ENCODE measurements at regions not wholly inside any gene's neighbourhood (a gene's known extent, or its start where the extent isn't known, plus 50 kb on each side); places are given as distances from the start of the nearest gene placed in this dataset.

GRCh38 chr15:92291900-92292299 is 101.8 kb upstream of the ST8SIA2 start:
- no peak for DNase-seq (ENCODE audit: low spot score)
- in situ Hi-C loops (cut with HindIII; ENCODE audit: low sequenced_read_pairs), result no loop called here

- no peak for DNase-seq (ENCODE audit: low spot score)
- in situ Hi-C loops (cut with HindIII; ENCODE audit: low sequenced_read_pairs), result no loop called here
These were observed 98.9 kb upstream of the ST8SIA2 start for GRCh38 chr15:92294759-92295158.

GRCh38 chr15:92304223-92304975 is 89.3 kb upstream of the ST8SIA2 start:
- in situ Hi-C loops (cut with HindIII; ENCODE audit: low sequenced_read_pairs), result no loop called here
- DNase-seq (ENCODE audit: low spot score), result no peak

- no peak for DNase-seq (ENCODE audit: low spot score)
- in situ Hi-C loops (cut with HindIII; ENCODE audit: low sequenced_read_pairs), result no loop called here
These were observed 88.3 kb upstream of the ST8SIA2 start for GRCh38 chr15:92305343-92305742.

- DNase-seq (ENCODE audit: low spot score), result no peak
- in situ Hi-C loops (cut with HindIII; ENCODE audit: low sequenced_read_pairs), result no loop called here
These were observed 87.0 kb upstream of the ST8SIA2 start for GRCh38 chr15:92306663-92307062.

GRCh38 chr15:92315144-92315543 is 78.5 kb upstream of the ST8SIA2 start:
- no peak for DNase-seq (ENCODE audit: low spot score)
- in situ Hi-C loops (cut with HindIII; ENCODE audit: low sequenced_read_pairs), result no loop called here

GRCh38 chr15:92315595-92316211 is 78.0 kb upstream of the ST8SIA2 start:
- in situ Hi-C loops (cut with HindIII; ENCODE audit: low sequenced_read_pairs), result no loop called here
- no peak for DNase-seq (ENCODE audit: low spot score)

- DNase-seq (ENCODE audit: low spot score), result no peak
- in situ Hi-C loops (cut with HindIII; ENCODE audit: low sequenced_read_pairs), result no loop called here
These were observed 76.9 kb upstream of the ST8SIA2 start for GRCh38 chr15:92316586-92317295.

GRCh38 chr15:92320012-92320699 is 73.5 kb upstream of the ST8SIA2 start:
- DNase-seq (ENCODE audit: low spot score), result no peak

GRCh38 chr15:92322566-92323355 is 70.9 kb upstream of the ST8SIA2 start:
- peak; percentile 93 for DNase-seq (ENCODE audit: low spot score)
- in situ Hi-C loops (cut with HindIII; ENCODE audit: low sequenced_read_pairs), result no loop called here

More at GRCh38 chr15:92320012-92320699, 73.5 kb upstream of the ST8SIA2 start:
- in situ Hi-C loops (cut with HindIII; ENCODE audit: low sequenced_read_pairs), result no loop called here

- peak; percentile 18 for DNase-seq (ENCODE audit: low spot score)
- in situ Hi-C loops (cut with HindIII; ENCODE audit: low sequenced_read_pairs), result no loop called here
These were observed 70.2 kb upstream of the ST8SIA2 start for GRCh38 chr15:92323525-92323924.

- in situ Hi-C loops (cut with HindIII; ENCODE audit: low sequenced_read_pairs), result no loop called here
- DNase-seq (ENCODE audit: low spot score), result peak; percentile 67
These were observed 69.3 kb upstream of the ST8SIA2 start for GRCh38 chr15:92324101-92324963.

GRCh38 chr15:92326236-92326635 is 67.4 kb upstream of the ST8SIA2 start:
- DNase-seq (ENCODE audit: low spot score), result no peak
- in situ Hi-C loops (cut with HindIII; ENCODE audit: low sequenced_read_pairs), result no loop called here

- no peak for DNase-seq (ENCODE audit: low spot score)
- in situ Hi-C loops (cut with HindIII; ENCODE audit: low sequenced_read_pairs), result no loop called here
These were observed 66.6 kb upstream of the ST8SIA2 start for GRCh38 chr15:92327033-92327432.

GRCh38 chr15:92328207-92328606 is 65.5 kb upstream of the ST8SIA2 start:
- no peak for DNase-seq (ENCODE audit: low spot score)
- in situ Hi-C loops (cut with HindIII; ENCODE audit: low sequenced_read_pairs), result no loop called here

- in situ Hi-C loops (cut with HindIII; ENCODE audit: low sequenced_read_pairs), result no loop called here
These were observed 61.4 kb upstream of the ST8SIA2 start for GRCh38 chr15:92332125-92332899.

GRCh38 chr15:92333709-92334108 is 60.0 kb upstream of the ST8SIA2 start:
- DNase-seq (ENCODE audit: low spot score), result no peak
- in situ Hi-C loops (cut with HindIII; ENCODE audit: low sequenced_read_pairs), result no loop called here

More at GRCh38 chr15:92332125-92332899, 61.4 kb upstream of the ST8SIA2 start:
- no peak for DNase-seq (ENCODE audit: low spot score)

Data from G401 (cell line).